NB4 (cell line): ENCODE measurements at regions not wholly inside any gene's neighbourhood (a gene's known extent, or its start where the extent isn't known, plus 50 kb on each side); places are given as distances from the start of the nearest gene placed in this dataset.

Experiments used
- DNase-seq: peaks from one replicate; pipeline ENCODE4 v3.0.0; 2010; ENCODE audit warnings: low read depth
- H3K4me3 ChIP-seq: one replicate; pipeline ENCODE4 v1.5.1; 2011; ENCODE audit warnings: mild to moderate bottlenecking, low read depth, low read length, moderate library complexity
- CTCF ChIP-seq: IDR thresholded peaks from one replicate; pipeline ENCODE4 v1.5.1; 2012; ENCODE audit warnings: low read depth, low read length
- MYC ChIP-seq: IDR thresholded peaks from 2 replicates; pipeline ENCODE4 v1.6.1; 2011; ENCODE audit warnings: low read depth, low read length
- POLR2A ChIP-seq: IDR thresholded peaks from 2 replicates; pipeline ENCODE4 v1.6.1; 2011; ENCODE audit warnings: mild to moderate bottlenecking; ENCODE audit not compliant: insufficient read length; ENCODE audit errors: extremely low read depth
- TF ChIP-seq, protein P1 (sequence below): IDR thresholded peaks from 2 replicates; pipeline ENCODE4 v1.6.1; 2011; ENCODE audit warnings: low read depth, low read length

GRCh38 chr7:156579566-156579965, 61.0 kb upstream of the RNF32 start:
- H3K4me3 ChIP-seq = no peak overlapping the region
- TF ChIP-seq MYC = no peak
- TF ChIP-seq CTCF = no peak
- TF ChIP-seq, protein P1, sequence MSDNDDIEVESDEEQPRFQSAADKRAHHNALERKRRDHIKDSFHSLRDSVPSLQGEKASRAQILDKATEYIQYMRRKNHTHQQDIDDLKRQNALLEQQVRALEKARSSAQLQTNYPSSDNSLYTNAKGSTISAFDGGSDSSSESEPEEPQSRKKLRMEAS = no peak
- TF ChIP-seq POLR2A = no peak
- no peak for DNase-seq

- no peak overlapping the region for H3K4me3 ChIP-seq
- no peak for DNase-seq
- TF ChIP-seq MYC = no peak
- no peak for TF ChIP-seq CTCF
- TF ChIP-seq, protein P1 = no peak
- no peak for TF ChIP-seq POLR2A
Observed at GRCh38 chr7:156578978-156579430, 61.6 kb upstream of the RNF32 start.

DNA sequence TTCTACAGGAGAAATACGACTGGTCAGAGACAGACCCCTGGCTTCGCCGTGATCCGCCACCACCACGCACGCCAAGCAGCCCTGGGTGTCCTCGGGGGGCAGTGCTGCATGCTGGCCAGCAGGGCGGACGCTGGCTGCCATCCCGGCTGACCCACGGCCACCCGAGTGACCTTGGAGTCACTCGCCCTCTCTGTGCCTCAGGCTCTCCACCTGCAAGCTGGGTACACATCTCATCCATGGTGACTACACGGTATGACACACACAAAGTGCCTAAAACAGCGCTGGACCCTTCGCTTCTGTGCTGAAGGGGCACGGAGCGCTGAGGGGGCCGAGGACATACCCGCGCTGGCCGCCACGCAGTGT, 62.0 kb upstream of the RNF32 start:
- TF ChIP-seq CTCF (no peak), POLR2A (no peak), MYC (no peak)
- TF ChIP-seq, protein P1 = no peak
- H3K4me3 ChIP-seq = no peak overlapping the region
- no peak for DNase-seq

DNA sequence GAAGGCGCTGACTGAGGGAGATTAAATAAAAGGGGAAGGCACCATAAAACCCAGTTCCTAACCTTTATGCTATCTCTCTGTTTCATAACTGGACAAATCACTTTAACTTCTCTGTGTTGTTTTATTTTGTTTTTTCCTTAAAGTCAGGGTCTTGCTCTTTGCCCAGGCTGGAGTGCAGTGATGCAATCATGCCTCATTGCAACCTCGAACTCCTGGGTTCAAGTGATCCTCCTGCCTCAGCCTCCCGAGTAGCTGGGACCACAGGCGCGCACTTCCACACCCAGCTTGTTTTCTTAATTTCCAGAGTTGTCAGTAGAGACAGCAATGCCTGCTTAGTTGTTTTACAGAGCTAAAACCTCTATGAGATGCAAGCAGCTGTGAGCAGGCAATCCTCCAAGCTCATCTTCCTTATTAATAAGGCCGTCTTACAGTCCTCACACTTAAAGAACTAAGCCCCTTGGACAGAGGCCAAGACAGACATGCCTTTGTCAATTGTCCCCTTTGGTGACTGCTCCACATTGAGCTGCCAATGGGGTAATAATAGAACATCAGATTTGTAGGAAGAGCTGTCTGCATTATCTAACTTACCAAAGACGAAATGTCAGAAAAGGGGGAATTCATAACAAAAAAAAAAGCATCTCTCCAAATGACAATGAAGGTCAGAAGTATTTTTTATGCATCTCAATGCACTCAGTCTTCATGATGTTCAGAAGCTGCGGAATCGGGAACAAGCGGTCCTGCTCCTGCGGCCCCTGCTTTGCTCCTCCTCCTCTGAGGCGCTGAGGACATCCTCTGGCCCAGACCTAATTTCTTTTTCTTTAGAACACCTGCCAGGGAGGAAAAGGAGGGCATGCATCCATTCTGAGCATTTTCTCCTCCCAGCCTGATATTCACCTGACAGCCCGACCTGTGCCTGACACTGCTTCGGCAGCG, 62.7 kb upstream of the RNF32 start:
- TF ChIP-seq MYC = no peak
- TF ChIP-seq POLR2A = no peak
- TF ChIP-seq, protein P1 = no peak
- TF ChIP-seq CTCF = no peak
- DNase-seq = no peak
- no peak overlapping the region for H3K4me3 ChIP-seq

- TF ChIP-seq CTCF (no peak), MYC (no peak), POLR2A (no peak)
- TF ChIP-seq, protein P1 = no peak
- no peak overlapping the region for H3K4me3 ChIP-seq
- no peak for DNase-seq
Observed at GRCh38 chr7:156576216-156577058, 64.1 kb upstream of the RNF32 start.
